ENCODE measurements at regions not wholly inside any gene's neighbourhood (a gene's known extent, or its start where the extent isn't known, plus 50 kb on each side); places are given as distances from the start of the nearest gene placed in this dataset.
A peak's percentile ranks its signal among the peaks of the same experiment; 100 is the strongest.

DNA sequence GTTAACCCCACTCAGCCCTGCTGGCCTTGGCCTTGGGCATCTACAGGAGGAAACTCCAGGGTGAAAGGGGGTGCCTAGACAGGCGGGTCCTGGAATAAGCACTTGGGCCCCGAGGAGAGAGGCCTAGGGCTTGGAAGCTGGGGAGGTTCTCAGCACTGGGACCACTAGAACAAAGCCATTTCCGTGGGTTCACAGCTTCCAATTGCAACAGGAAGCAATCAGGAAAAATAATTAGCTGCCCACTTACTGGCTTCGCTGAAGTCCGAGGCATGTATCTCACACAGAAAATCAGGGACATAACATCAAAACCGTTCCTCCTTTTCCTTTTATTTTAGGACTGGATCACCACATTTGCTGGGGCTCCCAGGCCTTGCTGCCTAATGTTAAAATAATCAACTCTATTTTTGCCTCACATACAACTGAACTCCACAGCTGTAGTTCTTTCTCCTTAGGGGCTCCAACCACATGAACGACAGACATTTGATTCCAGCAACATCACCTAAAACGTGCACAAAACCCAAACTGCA, 161.1 kb upstream of the GRK3 start:
- Histone ChIP-seq H3K4me1 (ENCODE audit: control insufficient read depth in 4 of 4, insufficient read depth in 4 of 4, low read length in 3 of 4) (peaks cover 21 to 51% (median 40%) of the 10 kb centered on the region in 4 donors), H3K36me3 (ENCODE audit: control insufficient read depth in 4 of 4, insufficient read depth in 3 of 4, low read depth in 1 of 4, low read length in 3 of 4) (no peaks in the 10 kb centered on the region), H3K9ac (ENCODE audit: low read depth in 1 of 2, low read length in 2 of 2) (peak overlapping the region; percentile 0 to 88), H3K27ac (ENCODE audit: low read depth in 1 of 2, low read length in 2 of 2) (peak overlapping the region; percentile 71 to 85), H3K27me3 (ENCODE audit: control insufficient read depth in 4 of 4, insufficient read depth in 4 of 4, low read length in 3 of 4) (no peaks in the 10 kb centered on the region), H3K4me3 (ENCODE audit: low read depth in 1 of 3, low read length in 3 of 3) (peak overlapping the region in 2 of 3 donors; percentile 50 to 87), H3K9me3 (ENCODE audit: control insufficient read depth in 4 of 4, low read length in 3 of 4) (no peaks in the 10 kb centered on the region)
- 17% methylated on average over 8 of the region's 8 CpGs for WGBS
- TF ChIP-seq ZBTB33 (IDR thresholded peaks at IDR 0.05) (no peak), TAF1 (conservative IDR thresholded peaks at IDR 0.05) (no peak), FOXA1 (IDR thresholded peaks at IDR 0.05) (no peak), REST (IDR thresholded peaks at IDR 0.05) (no peak), EGR1 (IDR thresholded peaks at IDR 0.05; ENCODE audit: low read depth in 2 of 2) (no peak), YY1 (IDR thresholded peaks at IDR 0.05) (no peak), FOXA2 (IDR thresholded peaks at IDR 0.05) (no peak), GABPA (IDR thresholded peaks at IDR 0.05 in 1 of 2, conservative IDR thresholded peaks at IDR 0.05 in 1 of 2) (no peak), HNF4A (conservative IDR thresholded peaks at IDR 0.05) (no peak), SP1 (IDR thresholded peaks at IDR 0.05) (no peak), RAD21 (IDR thresholded peaks at IDR 0.05) (no peak), RXRA (IDR thresholded peaks at IDR 0.05) (no peak), HNF4G (IDR thresholded peaks at IDR 0.05) (no peak), NR2F2 (IDR thresholded peaks at IDR 0.05) (no peak), JUND (IDR thresholded peaks at IDR 0.05) (no peak), CTCF (IDR thresholded peaks at IDR 0.05; ENCODE audit: low read depth, low read length, missing input control) (no peak), ATF3 (IDR thresholded peaks at IDR 0.05) (no peak)
- TF ChIP-seq, protein P1, sequence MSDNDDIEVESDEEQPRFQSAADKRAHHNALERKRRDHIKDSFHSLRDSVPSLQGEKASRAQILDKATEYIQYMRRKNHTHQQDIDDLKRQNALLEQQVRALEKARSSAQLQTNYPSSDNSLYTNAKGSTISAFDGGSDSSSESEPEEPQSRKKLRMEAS (IDR thresholded peaks at IDR 0.05): no peak
- no peak for DNase-seq (ENCODE audit: low spot score)
